ENCODE measurements at regions not wholly inside any gene's neighbourhood (a gene's known extent, or its start where the extent isn't known, plus 50 kb on each side); places are given as distances from the start of the nearest gene placed in this dataset.
"Not testable (repeated sequence)": the region's sequence is repeated elsewhere in the genome, so short reads cannot be mapped to it uniquely, and the experiment has no call there.

DNA sequence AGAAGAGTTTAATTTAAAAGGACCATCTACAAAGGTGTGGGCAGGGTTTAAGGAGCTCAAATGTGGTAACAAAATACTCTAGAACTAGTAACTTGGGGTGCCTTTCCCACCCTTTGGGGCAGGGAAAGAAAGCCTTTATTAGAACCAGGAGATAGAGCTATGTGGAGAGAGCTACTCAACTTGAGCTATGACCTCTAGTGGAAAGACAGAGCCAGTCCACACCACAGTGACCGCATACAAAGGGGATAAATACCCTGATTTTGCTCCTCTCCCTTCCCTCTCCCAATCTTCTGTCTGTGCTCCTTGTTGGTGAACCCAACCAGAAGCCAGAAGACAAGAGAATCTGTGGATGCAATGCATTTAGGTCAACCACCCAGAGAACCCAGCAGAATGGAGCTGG lies 54.4 kb upstream of the JAK1 start:
- DNase-seq, result no peak

DNA sequence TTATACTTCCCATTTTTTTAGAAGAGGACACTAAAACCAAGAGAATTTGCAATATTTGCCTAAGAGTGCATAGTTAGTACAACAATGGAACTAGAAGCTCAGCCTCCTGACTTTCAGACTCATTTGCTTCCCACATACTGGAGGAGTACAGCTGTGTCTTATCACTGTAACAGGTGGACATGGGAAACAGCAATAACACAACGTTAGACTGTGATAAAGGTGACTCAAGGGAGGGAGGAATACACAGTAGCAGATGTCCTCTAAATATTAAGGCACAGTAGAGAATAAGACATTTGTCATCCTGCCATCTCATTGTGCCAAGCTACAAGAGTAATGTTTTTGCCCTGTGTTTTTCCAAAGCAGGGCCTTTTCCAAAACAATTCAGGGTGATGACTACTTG lies 55.4 kb upstream of the JAK1 start:
- no peak for DNase-seq

DNA sequence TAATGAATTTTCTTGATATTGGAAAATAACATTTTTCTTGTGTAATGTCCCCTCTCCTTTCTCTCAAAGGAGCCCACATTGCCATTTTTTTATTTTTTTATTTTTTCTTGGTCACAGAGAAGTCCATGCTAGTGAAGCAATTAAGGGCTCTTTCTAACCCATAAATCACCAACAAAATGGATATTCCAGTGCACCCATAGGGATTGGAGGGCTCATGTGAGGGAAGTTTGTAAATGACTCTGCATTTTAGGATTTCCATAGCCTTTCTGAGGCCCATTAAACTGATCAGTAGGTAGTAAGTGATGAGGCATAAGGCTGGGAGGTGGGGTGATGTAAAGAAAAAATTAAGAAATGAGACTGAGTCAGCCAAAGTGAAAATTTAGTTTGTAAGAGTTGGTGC lies 55.9 kb upstream of the JAK1 start:
- no peak for DNase-seq

DNA sequence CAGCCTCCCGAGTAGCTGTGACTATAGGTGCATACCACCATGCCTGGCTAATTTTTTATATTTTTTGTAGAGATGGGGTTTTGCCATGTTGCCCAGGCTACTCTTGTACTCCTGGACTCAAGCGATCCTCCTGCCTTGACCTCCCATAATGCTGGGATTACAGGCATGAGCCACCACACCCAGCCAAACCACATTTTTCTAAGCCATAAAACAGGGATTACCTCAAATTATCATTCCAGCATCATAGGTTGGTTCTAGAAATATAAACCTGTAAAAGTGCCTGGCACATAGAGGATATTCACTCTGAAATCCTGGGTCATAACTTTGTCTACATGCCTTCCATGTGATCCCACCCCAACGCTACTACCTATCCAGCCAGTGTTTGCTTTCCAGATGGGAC lies 59.4 kb upstream of the JAK1 start:
- DNase-seq, result no peak

DNA sequence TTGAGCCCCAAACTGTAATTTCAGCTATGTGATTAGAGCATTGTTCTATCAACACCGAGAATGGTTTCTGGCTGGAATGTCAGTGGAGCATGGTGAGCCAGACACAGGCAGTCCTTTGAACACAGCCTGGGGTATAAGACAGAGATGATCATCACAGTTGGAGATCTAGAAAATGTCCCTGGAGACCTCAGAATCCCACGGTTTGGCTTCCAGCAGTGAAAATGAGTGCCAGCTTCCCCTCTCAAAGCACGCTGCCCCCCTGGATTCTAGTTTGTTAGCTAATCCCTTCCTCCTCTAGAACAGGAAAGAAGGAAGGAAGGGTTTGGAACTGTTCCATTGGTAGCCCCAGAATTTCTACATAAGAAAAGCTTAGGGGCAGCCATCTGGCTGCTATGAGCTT lies 59.9 kb upstream of the JAK1 start:
- no peak for DNase-seq

DNA sequence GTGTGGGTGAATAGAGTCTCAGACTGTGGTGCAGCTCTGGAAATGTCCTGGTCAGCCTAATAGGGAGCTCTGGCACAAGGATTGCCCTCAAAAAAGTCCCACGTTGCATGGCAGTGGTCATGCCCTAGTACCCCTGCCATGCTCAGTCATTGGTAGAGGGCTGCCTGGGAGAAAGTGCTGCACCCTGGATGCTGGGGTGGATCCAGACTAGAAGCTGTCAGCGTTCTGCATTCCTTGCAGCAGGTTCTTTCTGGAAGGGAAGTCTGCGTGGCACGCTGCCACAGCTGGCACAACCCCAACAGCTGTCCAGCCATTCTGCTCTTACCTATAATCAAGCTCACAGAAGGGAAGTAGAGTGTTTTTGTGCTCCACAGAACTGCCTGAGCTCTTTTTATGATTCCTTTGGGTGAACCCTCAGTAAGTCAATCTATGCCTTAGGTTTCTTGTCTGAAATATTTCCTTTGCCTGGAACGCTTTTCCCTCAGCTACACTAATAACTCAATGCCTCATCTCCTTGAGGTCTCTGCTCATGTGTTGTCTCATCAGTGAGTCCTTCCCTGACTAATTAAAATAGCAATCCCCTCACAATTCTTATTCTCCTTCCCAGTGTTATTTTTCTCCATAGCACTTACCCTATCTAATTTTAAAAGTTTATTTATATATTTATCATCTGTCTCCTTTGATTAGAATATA lies 61.5 kb upstream of the JAK1 start:
- peak; percentile 57 for DNase-seq

DNA sequence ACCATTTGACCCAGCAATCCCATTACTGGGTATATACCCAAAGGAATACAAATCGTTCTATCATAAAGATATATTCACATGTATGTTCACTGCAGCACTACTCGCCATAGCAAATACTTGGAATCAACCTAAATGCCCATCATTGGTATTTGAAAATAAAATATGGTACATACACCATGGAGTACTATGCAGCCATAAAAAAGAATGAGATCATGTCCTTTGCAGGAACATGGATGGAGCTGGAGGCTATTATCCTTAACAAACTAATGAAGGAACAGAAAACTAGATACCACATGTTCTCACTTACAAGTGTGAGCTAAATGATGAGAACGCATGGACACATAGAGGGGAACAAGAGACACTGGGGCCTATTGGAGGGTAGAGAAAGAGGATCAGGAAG lies 63.1 kb upstream of the JAK1 start:
- not testable (repeated sequence) for DNase-seq

DNA sequence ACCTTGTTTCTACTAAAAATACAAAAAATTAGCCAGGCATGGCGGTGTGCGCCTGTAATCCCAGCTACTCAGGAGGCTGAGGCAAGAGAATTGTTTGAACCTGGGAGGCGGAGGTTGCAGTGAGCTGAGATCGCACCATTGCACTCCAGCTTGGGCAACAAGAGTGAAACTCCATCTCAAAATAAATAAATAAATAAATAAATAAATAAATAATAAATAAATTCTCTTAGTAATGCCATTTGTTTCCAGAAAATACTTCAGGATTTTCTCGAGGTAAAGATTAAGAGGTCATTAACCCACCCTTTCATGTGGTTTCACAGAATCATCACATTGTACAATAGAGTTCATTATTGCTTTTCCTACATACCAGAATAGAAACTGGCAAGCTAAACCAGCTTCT lies 68.5 kb upstream of the JAK1 start:
- not testable (repeated sequence) for DNase-seq

DNA sequence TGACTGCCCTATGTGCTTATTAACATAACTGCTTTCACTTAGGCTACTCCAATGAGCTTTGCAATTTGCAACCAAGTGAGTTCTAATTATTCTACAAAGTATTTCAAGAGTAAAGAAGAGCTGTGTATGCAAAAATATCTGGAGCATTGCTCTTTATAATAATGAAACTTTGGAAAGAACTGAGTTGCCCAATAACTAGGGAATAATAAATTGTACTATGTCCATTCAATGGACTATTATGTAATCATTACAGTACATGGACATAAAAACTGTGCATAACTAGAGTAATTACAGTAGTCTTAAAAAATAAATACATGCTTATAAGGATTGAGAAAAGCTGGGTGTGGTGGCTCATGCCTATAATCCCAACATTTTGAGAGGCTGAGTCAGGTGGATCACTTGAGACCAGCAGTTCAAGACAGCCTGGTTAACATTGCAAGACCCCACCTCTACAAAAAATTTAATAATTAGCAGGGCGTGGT lies 70.3 kb upstream of the JAK1 start:
- DNase-seq, result no peak

DNA sequence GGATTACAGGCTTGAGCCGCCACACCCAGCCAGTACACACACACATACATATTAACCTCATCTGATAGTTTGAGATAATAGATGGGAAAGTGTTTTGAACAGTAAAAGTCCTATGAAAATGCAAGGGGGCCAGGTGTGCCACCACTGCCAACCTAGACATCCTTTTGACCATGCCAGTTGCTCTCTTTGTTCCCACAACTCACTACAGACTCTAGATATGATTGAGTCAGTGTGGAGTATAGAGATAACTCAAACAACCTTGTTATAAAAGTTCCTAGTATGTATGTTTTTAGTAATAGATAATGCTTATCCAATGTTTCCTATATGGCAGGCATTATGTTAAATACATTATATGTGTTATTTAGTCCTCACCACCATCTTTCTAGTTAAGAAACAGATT lies 72.7 kb upstream of the JAK1 start:
- DNase-seq, result no peak

DNA sequence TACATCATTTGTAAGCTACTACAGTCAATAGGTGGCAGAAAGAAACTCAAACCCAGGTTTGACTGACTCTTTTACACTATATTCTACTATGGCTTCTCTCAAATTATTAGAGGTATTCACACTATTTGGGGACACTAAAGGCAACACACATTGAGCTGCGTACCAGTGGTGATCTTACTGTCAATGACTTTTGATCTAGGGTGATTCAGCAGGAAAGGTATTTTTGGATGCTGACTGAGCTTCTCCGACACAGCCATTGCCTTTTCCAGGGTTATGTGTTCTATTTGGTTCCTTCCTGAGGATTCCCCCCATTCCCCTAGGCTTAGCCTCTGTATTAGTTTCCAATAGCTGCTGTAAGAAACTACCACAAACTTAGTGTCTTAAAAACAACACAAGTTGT lies 73.2 kb upstream of the JAK1 start:
- no peak for DNase-seq

DNA sequence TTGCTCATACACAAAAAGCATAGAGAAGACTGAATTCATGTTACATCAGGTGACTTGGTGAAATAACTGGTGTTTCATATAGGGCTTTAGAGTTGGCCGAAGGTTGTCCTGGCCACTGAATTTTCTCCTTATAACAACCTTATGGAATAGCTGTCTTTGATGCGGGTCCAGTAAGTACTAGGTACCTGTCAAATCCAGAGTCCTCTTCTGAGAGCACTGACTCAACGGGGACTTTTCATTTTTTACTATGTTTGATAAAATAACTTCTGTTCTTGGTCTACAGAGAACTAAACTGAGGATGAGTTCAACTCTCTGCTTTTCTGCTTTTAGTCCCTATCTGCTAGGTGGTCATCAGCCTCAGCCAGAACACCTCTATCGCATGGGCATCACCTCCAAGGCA lies 76.1 kb upstream of the JAK1 start:
- DNase-seq, result no peak

DNA sequence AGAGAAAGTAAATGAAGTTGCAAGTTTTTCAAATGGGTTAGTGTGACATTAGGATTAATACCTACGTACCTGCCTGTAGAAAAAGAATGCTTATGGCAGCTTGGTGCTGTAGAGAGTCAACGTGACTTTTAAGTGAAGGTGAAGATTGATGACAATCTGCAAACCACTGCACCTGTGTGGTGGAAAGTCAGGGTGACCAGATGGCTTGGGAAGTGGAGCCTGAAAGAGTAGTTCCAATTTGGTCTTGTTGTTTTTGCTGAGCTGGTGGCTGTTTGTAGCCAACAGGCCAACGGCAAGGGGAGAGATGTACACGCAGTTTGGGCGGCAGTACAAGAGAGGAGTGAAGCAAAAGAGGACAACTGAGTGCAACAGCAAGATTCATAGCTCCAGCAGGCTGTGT lies 78.1 kb upstream of the JAK1 start:
- DNase-seq, result no peak

DNA sequence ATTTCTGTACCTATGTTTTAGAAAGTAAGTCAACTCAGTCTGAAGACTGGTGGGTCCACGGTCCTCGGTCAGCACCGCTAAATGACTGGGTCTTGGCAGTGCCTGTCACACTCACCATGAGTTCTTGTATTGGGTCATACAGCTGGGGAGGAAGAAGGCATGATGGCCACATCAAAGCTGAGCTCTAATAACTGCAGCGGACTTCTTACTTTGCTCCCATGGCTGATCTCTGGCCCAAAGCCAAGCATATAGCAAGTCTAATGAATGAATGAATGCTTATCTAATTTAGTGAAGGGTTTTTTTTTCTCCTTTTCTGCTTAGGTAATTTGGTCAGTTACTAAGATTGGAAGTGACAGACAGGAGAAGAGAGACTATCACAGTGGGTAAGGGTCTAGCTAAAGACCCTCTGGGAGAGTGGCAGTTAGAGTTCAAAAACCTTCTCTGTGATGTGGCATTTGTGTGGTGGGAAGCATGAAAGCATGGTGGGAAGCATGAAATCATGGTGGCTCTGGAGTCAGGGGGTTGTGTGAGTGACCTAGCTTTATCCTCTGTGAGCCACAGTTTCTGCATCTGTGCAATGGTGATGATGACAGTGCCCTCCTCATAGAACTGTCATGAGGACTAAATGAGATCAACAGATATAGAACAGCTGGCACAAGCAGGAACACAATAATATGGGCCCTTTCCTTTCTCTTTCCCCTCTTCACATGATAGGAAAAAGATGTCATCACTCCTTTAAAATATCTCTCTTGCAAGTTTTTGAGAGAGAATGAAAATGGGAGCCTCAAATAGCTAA lies 78.9 kb upstream of the JAK1 start:
- no peak for DNase-seq

DNA sequence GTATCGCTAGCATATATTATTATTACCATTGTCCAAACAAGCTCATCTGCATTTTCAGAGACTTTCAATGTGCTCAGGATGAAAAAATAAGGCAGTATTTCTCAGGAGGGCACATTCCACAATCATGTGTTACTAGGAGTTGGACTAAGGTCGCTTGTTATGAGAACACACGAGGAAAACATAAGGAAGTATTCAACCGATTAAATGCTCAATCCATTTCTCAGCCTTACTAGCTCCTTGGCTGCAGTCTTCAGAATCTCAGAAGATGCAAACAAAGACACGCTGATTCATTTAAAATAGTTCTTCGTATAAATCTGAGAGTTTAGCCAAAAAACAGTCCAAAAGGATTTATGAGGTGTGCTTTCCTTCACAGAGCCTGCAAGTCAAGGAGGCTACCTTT lies 82.0 kb upstream of the JAK1 start:
- no peak for DNase-seq

DNA sequence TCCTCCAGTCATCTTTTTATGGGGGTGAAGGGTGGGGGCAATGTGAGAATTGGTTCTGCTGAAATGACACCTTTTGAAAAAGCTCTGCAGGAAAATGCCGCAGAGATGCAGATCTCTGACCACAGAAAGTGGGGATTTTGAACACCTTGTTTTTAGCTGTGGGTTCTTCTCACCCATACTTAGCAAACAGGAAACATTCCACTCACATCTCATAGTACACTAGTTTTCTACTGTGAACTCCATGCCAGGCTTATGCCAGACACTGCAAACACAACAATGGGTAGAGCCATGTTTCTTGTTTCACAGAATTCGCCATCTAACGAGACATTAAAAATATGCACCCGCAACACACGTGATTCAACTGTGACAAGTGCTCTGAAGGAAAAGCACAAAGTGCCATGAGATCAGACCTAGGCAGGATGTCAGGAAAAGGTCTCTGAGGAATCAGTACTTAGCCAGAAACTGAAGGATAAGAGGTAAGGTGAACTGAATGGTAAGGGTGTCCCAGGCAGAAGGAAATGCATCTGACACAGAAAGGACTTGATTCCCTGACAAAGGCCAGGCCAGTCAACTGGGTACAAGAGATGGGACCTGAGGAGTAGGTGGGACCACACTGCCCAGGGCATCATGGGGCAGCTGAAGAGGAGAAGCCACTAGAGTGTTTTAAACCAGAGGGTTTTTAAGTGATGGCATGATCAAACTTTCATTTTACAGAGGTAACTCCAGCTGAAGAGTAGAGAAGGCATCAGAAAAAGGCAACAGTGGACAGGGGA lies 83.8 kb upstream of the JAK1 start:
- no peak for DNase-seq

DNA sequence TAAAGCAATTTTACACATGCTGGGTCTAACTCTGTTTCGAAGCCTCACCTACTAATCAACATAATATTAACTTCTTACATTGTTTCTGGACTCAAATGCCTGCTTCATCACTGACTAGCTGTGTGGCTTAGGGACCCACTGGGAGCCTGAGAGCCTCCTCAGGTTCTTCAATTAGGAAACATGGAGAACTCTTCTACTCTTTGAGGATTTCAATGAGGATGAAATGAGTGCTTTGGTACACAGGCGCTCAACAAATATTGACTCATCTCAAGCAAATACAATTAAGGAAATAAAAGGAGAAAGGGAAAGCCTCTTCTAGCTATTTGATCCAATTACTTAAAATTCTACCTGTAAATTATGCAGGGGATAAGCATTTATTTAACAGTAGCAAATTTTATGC lies 84.4 kb upstream of the JAK1 start:
- DNase-seq, result no peak

DNA sequence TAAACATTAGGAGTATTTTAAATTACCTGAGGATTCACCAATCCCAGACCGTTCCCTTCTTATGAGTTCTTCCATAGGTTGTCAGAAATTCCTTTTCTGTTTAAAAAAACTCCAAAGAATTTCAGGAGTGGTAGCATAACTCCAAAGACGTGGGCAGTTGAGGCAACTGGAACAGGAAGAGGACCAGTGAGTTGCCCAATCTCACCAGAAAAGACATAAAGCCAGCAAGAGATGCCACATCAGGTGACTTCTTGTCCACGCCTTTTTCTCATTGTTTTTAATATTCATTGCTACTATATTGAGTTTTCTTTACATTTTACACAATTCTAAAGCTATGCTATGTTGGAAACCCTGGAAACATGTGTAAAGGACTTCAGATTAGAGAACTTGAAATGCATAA lies 88.1 kb upstream of the JAK1 start:
- no peak for DNase-seq

DNA sequence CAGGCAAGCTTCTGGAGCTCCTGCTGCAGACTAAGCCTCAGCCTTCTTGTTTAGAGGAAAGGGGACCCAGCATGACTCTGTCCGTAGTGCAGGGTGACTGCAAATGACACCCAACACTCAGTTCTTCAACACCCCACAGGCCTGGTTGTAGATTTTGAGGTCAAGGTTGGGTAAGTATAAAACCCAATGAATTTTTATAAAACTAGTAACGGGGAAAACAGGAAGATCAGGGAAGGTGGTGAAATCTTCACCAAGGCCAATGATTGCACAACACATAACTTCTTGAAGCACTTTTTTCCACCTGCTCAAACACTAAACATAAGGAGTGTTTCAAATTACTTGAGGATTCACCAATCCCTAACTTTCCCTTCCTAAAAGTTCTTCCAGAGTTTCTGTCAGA lies 89.4 kb upstream of the JAK1 start:
- DNase-seq, result no peak

DNA sequence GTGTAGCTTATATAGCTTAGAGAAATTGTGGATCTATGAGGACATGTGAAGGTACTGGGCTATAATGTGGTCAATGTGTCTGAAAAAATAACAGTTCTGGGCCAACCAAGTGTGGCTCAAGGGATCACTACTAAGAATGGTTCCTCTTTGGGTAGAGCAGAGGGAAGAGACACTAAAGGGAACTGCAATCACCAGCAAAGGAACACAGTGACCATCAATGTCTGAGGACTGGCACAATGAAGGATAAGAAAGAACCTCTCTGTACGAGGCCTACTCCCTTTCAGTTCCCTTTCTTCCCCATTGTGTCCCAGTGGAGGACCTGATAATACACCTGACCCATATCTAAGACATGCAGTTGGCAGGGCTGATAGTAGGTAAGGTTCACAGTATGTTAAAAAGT lies 89.9 kb upstream of the JAK1 start:
- no peak for DNase-seq

DNA sequence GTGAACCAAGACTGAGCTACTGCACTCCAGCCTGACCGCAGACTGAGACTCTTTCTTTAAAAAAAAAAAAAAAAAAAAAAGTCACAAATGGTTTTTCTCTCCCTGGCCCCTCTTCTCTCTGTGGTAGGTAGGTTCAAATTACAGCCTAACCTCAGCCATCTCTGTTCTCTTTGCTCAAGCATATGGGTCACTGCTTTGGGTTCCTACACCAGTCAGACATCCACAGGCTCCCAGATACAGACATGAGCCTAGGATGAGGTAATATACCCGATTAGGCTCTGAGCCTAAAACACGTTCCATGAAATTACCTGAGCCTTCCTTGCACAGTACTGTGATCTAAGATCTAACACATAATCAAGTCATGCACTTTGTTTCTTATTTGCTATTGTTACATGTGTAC lies 90.5 kb upstream of the JAK1 start:
- no peak for DNase-seq

DNA sequence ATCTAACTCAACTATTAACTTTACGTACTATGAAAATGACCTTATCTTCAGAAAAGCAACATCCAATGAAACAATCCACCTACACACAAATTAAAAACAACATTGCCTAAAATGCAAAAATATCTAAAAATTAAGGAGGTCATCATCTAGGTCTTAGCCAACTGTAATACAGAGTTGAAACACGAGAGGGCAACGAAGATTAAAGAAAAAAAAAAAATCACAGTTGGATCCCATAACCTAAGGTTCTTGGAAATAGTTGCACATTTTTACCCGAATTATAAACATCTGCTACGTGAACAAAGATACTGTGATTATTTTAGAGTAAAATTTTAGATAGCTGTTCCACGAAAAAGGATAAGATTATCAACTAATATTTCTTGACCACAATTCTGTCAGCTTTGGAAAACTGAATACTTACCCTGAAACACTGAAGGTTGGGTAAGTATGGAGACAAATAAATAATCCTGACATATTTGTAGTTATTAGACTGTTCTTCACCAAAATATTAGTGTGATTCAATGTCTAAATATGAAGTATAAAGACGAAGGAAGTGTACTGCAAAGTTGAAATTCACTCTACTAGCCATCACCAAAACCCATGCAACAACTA lies 88.0 kb upstream of the AK4 start:
- no peak for DNase-seq

DNA sequence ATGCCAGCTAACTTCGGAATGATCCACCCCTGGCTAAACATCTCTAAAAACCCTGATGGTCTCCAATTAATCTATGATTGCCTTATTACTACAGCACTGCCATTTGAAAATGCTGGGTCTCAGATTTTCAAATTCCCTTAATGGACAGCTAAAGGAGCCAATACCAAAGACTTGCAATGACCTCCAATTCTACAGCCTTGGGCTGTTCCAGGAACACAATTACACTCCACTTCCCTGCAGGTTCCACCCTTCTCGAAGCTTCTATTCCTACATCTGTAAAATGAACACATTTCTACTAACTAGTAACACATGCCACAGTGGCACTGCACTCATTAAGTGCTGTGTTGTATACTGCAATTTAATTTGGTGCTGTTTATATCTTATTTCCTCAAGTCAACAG lies 85.7 kb upstream of the AK4 start:
- no peak for DNase-seq

DNA sequence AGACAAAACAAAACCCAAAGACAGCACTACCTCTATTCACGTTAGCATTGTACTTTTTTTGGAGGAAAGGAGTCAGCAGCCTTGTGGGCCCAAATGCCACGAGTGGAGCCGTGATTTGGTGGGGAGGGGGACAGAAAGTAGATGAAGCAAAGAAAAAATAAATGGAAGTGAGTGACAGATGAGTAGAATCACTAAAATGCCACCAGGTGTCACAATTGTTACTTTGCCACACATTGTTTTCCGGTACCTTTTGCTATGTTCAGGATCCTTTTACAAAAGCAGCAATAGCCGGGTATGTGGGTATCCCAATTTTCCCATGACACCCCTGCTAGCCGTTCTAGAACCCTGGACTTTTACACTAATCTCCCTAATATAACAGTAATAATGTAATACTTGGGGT lies 85.0 kb upstream of the AK4 start:
- no peak for DNase-seq
